ENCODE measurements at regions not wholly inside any gene's neighbourhood (a gene's known extent, or its start where the extent isn't known, plus 50 kb on each side); places are given as distances from the start of the nearest gene placed in this dataset.
A peak's percentile ranks its signal among the peaks of the same experiment; 100 is the strongest.

- Histone ChIP-seq H3K27me3 (no peaks in the 10 kb centered on the region), H3K36me3 (no peaks in the 10 kb centered on the region), H3K9me3 (no peaks in the 10 kb centered on the region), H3K27ac (peak overlapping the region in 3 of 4 donors; percentile 63 to 74 (median 68)), H3K4me1 (peaks cover 0 to 27% (median 15%) of the 10 kb centered on the region in 4 donors), H3K4me3 (no peak overlapping the region)
- DNase-seq, result no peak
- intact Hi-C loops (cut with DNase I), result no loop called here
- TF ChIP-seq POLR2A (IDR thresholded peaks at IDR 0.05) (no peak), POLR2AphosphoS5 (IDR thresholded peaks at IDR 0.05) (no peak), EP300 (IDR thresholded peaks at IDR 0.05) (no peak), CTCF (IDR thresholded peaks at IDR 0.05) (no peak)
- WGBS, 2 donors, result 68 to 69% methylated on average over 5 of the region's 5 CpGs
Measured at GRCh38 chr9:13570068-13570974, 290.8 kb upstream of the MPDZ start.

GRCh38 chr9:13569602-13570067 lies 290.1 kb upstream of the MPDZ start:
- no peaks in the 10 kb centered on the region for H3K9me3 ChIP-seq
- intact Hi-C loops (cut with DNase I), result loop anchor here (10.0 kb wide), 1 partner anchor 795 kb away; no protein-coding TSS in a partner anchor
- H3K4me3 ChIP-seq, result no peak overlapping the region
- TF ChIP-seq POLR2A (IDR thresholded peaks at IDR 0.05), result no peak
- TF ChIP-seq CTCF (IDR thresholded peaks at IDR 0.05), result no peak
- TF ChIP-seq EP300 (IDR thresholded peaks at IDR 0.05), result no peak
- no peak for TF ChIP-seq POLR2AphosphoS5 (IDR thresholded peaks at IDR 0.05)
- H3K27me3 ChIP-seq, result no peaks in the 10 kb centered on the region
- WGBS, 2 donors, result 61 to 69% methylated on average over 1 of the region's 1 CpG
- H3K4me1 ChIP-seq, result peaks cover 0 to 27% (median 15%) of the 10 kb centered on the region in 4 donors
- DNase-seq, result no peak
- no peaks in the 10 kb centered on the region for H3K36me3 ChIP-seq
- H3K27ac ChIP-seq, result peak overlapping the region; percentile 61 to 74 (median 66)

- Histone ChIP-seq H3K36me3 (no peaks in the 10 kb centered on the region), H3K4me3 (peak overlapping the region in 3 of 4 donors; percentile 28 to 34 (median 29)), H3K27ac (peak overlapping the region; percentile 61 to 74 (median 66)), H3K27me3 (no peaks in the 10 kb centered on the region), H3K4me1 (peaks cover 0 to 27% (median 15%) of the 10 kb centered on the region in 4 donors), H3K9me3 (no peaks in the 10 kb centered on the region)
- intact Hi-C loops (cut with DNase I), result loop anchor here (10.0 kb wide), 1 partner anchor 796 kb away; no protein-coding TSS in a partner anchor
- TF ChIP-seq POLR2AphosphoS5 (IDR thresholded peaks at IDR 0.05), result peak in 1 of 4 donors; percentile 1
- TF ChIP-seq EP300 (IDR thresholded peaks at IDR 0.05), result no peak
- DNase-seq, result peak; percentile 58
- 15 to 16% methylated on average over 18 of the region's 18 CpGs for WGBS, 2 donors
Measured at GRCh38 chr9:13568841-13569601, 289.5 kb upstream of the MPDZ start.

- intact Hi-C loops (cut with DNase I), result loop anchor here (10.0 kb wide), 1 partner anchor 796 kb away; no protein-coding TSS in a partner anchor
- no peak for DNase-seq
Measured at GRCh38 chr9:13568405-13568804, 288.9 kb upstream of the MPDZ start.

More at GRCh38 chr9:13568405-13568804, 288.9 kb upstream of the MPDZ start:
- Histone ChIP-seq H3K27ac (peak overlapping the region; percentile 61 to 74 (median 66)), H3K4me3 (peak overlapping the region in 3 of 4 donors; percentile 28 to 34 (median 29)), H3K36me3 (no peaks in the 10 kb centered on the region), H3K9me3 (no peaks in the 10 kb centered on the region), H3K27me3 (no peaks in the 10 kb centered on the region), H3K4me1 (peaks cover 0 to 27% (median 15%) of the 10 kb centered on the region in 4 donors)
- TF ChIP-seq EP300 (IDR thresholded peaks at IDR 0.05) (no peak), POLR2AphosphoS5 (IDR thresholded peaks at IDR 0.05) (peak in 1 of 4 donors; percentile 34), CTCF (IDR thresholded peaks at IDR 0.05) (no peak), POLR2A (IDR thresholded peaks at IDR 0.05) (no peak)
- WGBS, 2 donors, result 1 to 7% methylated on average over 3 of the region's 3 CpGs

Data from sigmoid colon (tissue), 6 donors.